Heart left ventricle (tissue), 13 donors: ENCODE measurements at regions not wholly inside any gene's neighbourhood (a gene's known extent, or its start where the extent isn't known, plus 50 kb on each side); places are given as distances from the start of the nearest gene placed in this dataset.

Source experiments
- POLR2A ChIP-seq, 2 donors: fragments of 450-650 bp; IDR thresholded peaks; one replicate each; pipeline ENCODE4 v1.6.1; 2017; ENCODE audit warnings: antibody characterized with exemption in 2 of 2, mild to moderate bottlenecking in 2 of 2, moderate library complexity in 2 of 2
- TF ChIP-seq, protein P1 (sequence below), 12 donors: fragments of 200-600 bp; sonication (generic) in 4 of 12; IDR thresholded peaks; one replicate each; pipeline versions ENCODE4 v1.5.0 to v1.8.0; 2018 to 2022; ENCODE audit warnings: antibody characterized with exemption in 12 of 12, mild to moderate bottlenecking in 5 of 12
- donor health status: ischemic (EF 13 %, LVEDD 7.1; RV severe dilation, severe dysfunction).
- donor health status: DM: no; HTN: yes; CAD: no.
- donor health status: DM: no; HTN: no; CAD: no.
- donor health status: ischemic (EF 25% LVEDD 6.9; RV normal size, moderate dysfunction).
- donor health status: ischemic (EF 25% LVEDD 5.7; RV mildly dilated, moderate dysfunction).
- donor health status: ischemic (EF 35%, LVEDD 5.7; RV mildly dilated, moderate dysfunction).
- donor health status: nonischemic (EF 11% LVEDD 7.7; RV severe dilation, severe dysfunction).
- donor health status: DM: yes; HTN: yes; CAD: no.
- donor health status: PGD.
- donor health status: ischemic (EF 29% LVEDD 5.4; RV normal size, mild dysfunction).
- donor health status: nonischemic (EF 23%, LVEDD 6.1; RV moderate dilation, normal function).

DNA sequence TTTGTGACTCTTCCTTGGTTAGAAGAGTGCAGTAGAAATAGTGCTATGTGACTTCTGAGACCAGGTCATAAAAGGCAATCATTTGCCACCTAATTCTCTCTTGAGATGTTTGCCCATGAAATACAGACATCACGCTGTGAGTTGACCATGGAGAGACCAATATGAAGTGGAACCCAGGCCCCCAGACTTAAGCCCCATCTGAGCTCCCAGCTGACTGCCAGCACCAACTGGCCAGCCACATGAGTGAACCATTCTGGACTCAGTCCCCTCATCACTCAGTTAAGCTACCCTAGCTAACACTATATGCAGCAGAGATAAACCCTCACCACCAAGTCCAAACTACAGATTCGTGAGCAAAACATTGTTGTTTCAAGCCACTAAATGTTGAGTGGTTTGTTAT lies 60.7 kb upstream of the NIPBL start:
- TF ChIP-seq, protein P1, sequence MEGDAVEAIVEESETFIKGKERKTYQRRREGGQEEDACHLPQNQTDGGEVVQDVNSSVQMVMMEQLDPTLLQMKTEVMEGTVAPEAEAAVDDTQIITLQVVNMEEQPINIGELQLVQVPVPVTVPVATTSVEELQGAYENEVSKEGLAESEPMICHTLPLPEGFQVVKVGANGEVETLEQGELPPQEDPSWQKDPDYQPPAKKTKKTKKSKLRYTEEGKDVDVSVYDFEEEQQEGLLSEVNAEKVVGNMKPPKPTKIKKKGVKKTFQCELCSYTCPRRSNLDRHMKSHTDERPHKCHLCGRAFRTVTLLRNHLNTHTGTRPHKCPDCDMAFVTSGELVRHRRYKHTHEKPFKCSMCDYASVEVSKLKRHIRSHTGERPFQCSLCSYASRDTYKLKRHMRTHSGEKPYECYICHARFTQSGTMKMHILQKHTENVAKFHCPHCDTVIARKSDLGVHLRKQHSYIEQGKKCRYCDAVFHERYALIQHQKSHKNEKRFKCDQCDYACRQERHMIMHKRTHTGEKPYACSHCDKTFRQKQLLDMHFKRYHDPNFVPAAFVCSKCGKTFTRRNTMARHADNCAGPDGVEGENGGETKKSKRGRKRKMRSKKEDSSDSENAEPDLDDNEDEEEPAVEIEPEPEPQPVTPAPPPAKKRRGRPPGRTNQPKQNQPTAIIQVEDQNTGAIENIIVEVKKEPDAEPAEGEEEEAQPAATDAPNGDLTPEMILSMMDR (IDR thresholded peaks at IDR 0.05): no peak
- TF ChIP-seq POLR2A (IDR thresholded peaks at IDR 0.05): no peak
